Astrocyte (in vitro differentiated cells and primary cell): ENCODE measurements at regions not wholly inside any gene's neighbourhood (a gene's known extent, or its start where the extent isn't known, plus 50 kb on each side); places are given as distances from the start of the nearest gene placed in this dataset.
"Not testable (repeated sequence)": the region's sequence is repeated elsewhere in the genome, so short reads cannot be mapped to it uniquely, and the experiment has no call there.

ENCODE experiments used
- DNase-seq: peaks from one replicate; pipeline ENCODE4 v3.0.0-alpha.2; 2010; ENCODE audit warnings: low read depth
- FAIRE-seq: peaks from 2 replicates; lab custom pipeline; 2011; peaks lifted over from hg19 to GRCh38; lab: Jason Lieb, UNC
- H2AFZ ChIP-seq: 2 replicates; pipeline ENCODE4 v1.6.0; 2012; ENCODE audit warnings: low read depth, low read length, inconsistent platforms
- H3K27ac ChIP-seq: 2 replicates; pipeline ENCODE4 v1.5.1; 2011; ENCODE audit warnings: low read depth, low read length, inconsistent platforms
- H3K27me3 ChIP-seq: 2 replicates; pipeline ENCODE4 v1.6.0; 2011; ENCODE audit warnings: low read length, inconsistent platforms; ENCODE audit not compliant: insufficient read depth
- H3K36me3 ChIP-seq: 2 replicates; pipeline ENCODE4 v1.5.1; 2011; ENCODE audit warnings: low read length, inconsistent platforms; ENCODE audit not compliant: insufficient read depth
- H3K4me1 ChIP-seq: 2 replicates; pipeline ENCODE4 v1.5.1; 2011; ENCODE audit warnings: low read length, inconsistent platforms; ENCODE audit not compliant: insufficient read depth
- H3K4me2 ChIP-seq: 2 replicates; pipeline ENCODE4 v1.6.0; 2012; ENCODE audit warnings: low read length, inconsistent platforms
- H3K4me3 ChIP-seq: 2 replicates; pipeline ENCODE4 v1.5.1; 2011; ENCODE audit warnings: low read depth, mild to moderate bottlenecking, low read length, inconsistent platforms; ENCODE audit not compliant: insufficient read depth
- H3K79me2 ChIP-seq: 2 replicates; pipeline ENCODE4 v1.6.0; 2012; ENCODE audit warnings: mild to moderate bottlenecking, low read length, inconsistent platforms; ENCODE audit not compliant: insufficient read depth
- H3K9ac ChIP-seq: 2 replicates; pipeline ENCODE4 v1.6.0; 2012; ENCODE audit warnings: mild to moderate bottlenecking, low read length, inconsistent platforms
- H3K9me3 ChIP-seq: 2 replicates; pipeline ENCODE4 v1.5.1; 2012; ENCODE audit warnings: low read depth, mild to moderate bottlenecking, low read length, inconsistent platforms; ENCODE audit not compliant: insufficient read depth
- H4K20me1 ChIP-seq: 2 replicates; pipeline ENCODE4 v1.6.0; 2012; ENCODE audit warnings: low read length, inconsistent platforms; ENCODE audit not compliant: insufficient read depth
- H3K27ac Mint-ChIP-seq: one replicate; pipeline ENCODE4 v1.8.0; 2021; ENCODE audit warnings: mild to moderate bottlenecking, mixed read lengths; ENCODE audit not compliant: unreplicated experiment
- H3K27me3 Mint-ChIP-seq: one replicate; pipeline ENCODE4 v1.8.0; 2021; ENCODE audit warnings: low read depth, mixed read lengths; ENCODE audit not compliant: unreplicated experiment
- H3K36me3 Mint-ChIP-seq: one replicate; pipeline ENCODE4 v1.8.0; 2021; ENCODE audit warnings: low read depth, mixed read lengths; ENCODE audit not compliant: unreplicated experiment
- H3K4me1 Mint-ChIP-seq: one replicate; pipeline ENCODE4 v1.8.0; 2021; ENCODE audit warnings: low read depth, mixed read lengths; ENCODE audit not compliant: unreplicated experiment
- H3K4me3 Mint-ChIP-seq: one replicate; pipeline ENCODE4 v1.8.0; 2021; ENCODE audit warnings: mild to moderate bottlenecking, moderate library complexity, mixed read lengths; ENCODE audit not compliant: unreplicated experiment
- H3K9me3 Mint-ChIP-seq: one replicate; pipeline ENCODE4 v1.8.0; 2021; ENCODE audit warnings: mild to moderate bottlenecking, mixed read lengths; ENCODE audit not compliant: unreplicated experiment

GRCh38 chr21:9074772-9075171 is 1446.6 kb upstream of the TPTE start:
- not testable (repeated sequence) for H3K4me1 Mint-ChIP-seq, H3K4me1 ChIP-seq, H3K4me2 ChIP-seq, H3K36me3 ChIP-seq, H4K20me1 ChIP-seq, H3K9me3 Mint-ChIP-seq, H3K36me3 Mint-ChIP-seq, H2AFZ ChIP-seq, FAIRE-seq, H3K4me3 Mint-ChIP-seq, H3K9me3 ChIP-seq, H3K27ac Mint-ChIP-seq, H3K27ac ChIP-seq, H3K9ac ChIP-seq, H3K27me3 Mint-ChIP-seq, DNase-seq, H3K27me3 ChIP-seq, H3K4me3 ChIP-seq, H3K79me2 ChIP-seq

GRCh38 chr21:9083091-9083826 is 1438.1 kb upstream of the TPTE start:
- H3K27me3 Mint-ChIP-seq, H4K20me1 ChIP-seq, H3K79me2 ChIP-seq, H2AFZ ChIP-seq, H3K36me3 Mint-ChIP-seq, FAIRE-seq, H3K27ac Mint-ChIP-seq, DNase-seq, H3K4me2 ChIP-seq, H3K4me3 Mint-ChIP-seq, H3K9me3 Mint-ChIP-seq, H3K4me1 ChIP-seq, H3K9me3 ChIP-seq, H3K4me1 Mint-ChIP-seq, H3K27me3 ChIP-seq, H3K27ac ChIP-seq, H3K9ac ChIP-seq, H3K4me3 ChIP-seq, H3K36me3 ChIP-seq: not testable (repeated sequence)

- H3K27ac Mint-ChIP-seq, H3K27me3 ChIP-seq, DNase-seq, H3K27me3 Mint-ChIP-seq, H3K4me2 ChIP-seq, H3K4me3 ChIP-seq, H3K4me1 Mint-ChIP-seq, H3K9ac ChIP-seq, H2AFZ ChIP-seq, H3K27ac ChIP-seq, FAIRE-seq, H3K36me3 ChIP-seq, H3K4me3 Mint-ChIP-seq, H3K9me3 ChIP-seq, H3K36me3 Mint-ChIP-seq, H3K4me1 ChIP-seq, H3K9me3 Mint-ChIP-seq, H4K20me1 ChIP-seq, H3K79me2 ChIP-seq: not testable (repeated sequence)
These were observed 1435.1 kb upstream of the TPTE start for GRCh38 chr21:9086299-9086698.

- not testable (repeated sequence) for H4K20me1 ChIP-seq, H3K27me3 Mint-ChIP-seq, H3K4me3 ChIP-seq, H3K9me3 ChIP-seq, H3K27me3 ChIP-seq, H3K9me3 Mint-ChIP-seq, H3K4me1 Mint-ChIP-seq, H3K4me3 Mint-ChIP-seq, H3K4me1 ChIP-seq, H3K79me2 ChIP-seq, DNase-seq, H3K4me2 ChIP-seq, H3K27ac Mint-ChIP-seq, H2AFZ ChIP-seq, H3K27ac ChIP-seq, H3K9ac ChIP-seq, H3K36me3 Mint-ChIP-seq, FAIRE-seq, H3K36me3 ChIP-seq
These were observed 1433.6 kb upstream of the TPTE start for GRCh38 chr21:9087816-9088215.

DNA sequence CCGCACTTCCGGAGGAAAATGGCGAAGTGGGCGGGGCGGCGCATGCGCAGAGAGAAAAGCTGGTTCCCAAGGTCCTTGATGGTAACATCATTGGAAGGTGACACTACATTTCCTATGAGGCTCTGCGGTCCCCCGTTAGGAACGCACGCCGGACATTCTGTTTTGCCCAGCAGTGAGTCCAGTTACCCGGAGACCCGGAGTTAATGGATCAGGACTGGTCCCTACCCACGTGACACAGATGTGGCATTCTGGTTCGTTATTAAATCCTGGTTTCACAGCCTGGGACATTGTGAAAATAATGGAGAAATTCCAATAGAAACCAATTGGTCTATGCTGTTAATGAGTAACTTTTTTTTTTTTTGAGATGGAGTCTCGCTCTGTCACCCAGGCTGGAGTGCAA is 1391.6 kb upstream of the TPTE start:
- not testable (repeated sequence) for H3K9ac ChIP-seq, H3K36me3 Mint-ChIP-seq, H3K4me3 Mint-ChIP-seq, H3K79me2 ChIP-seq, H3K9me3 Mint-ChIP-seq, H3K9me3 ChIP-seq, H3K36me3 ChIP-seq, H2AFZ ChIP-seq, H3K27ac Mint-ChIP-seq, H3K4me2 ChIP-seq, H3K4me1 Mint-ChIP-seq, DNase-seq, H3K27ac ChIP-seq, H3K27me3 ChIP-seq, FAIRE-seq, H3K4me1 ChIP-seq, H4K20me1 ChIP-seq, H3K27me3 Mint-ChIP-seq, H3K4me3 ChIP-seq

GRCh38 chr21:9130817-9131216 is 1390.6 kb upstream of the TPTE start:
- H3K36me3 ChIP-seq, H3K4me2 ChIP-seq, H3K9me3 Mint-ChIP-seq, DNase-seq, H3K4me3 Mint-ChIP-seq, H3K27me3 ChIP-seq, H3K9ac ChIP-seq, H3K79me2 ChIP-seq, H3K27ac ChIP-seq, FAIRE-seq, H2AFZ ChIP-seq, H3K4me3 ChIP-seq, H3K9me3 ChIP-seq, H3K4me1 Mint-ChIP-seq, H4K20me1 ChIP-seq, H3K27ac Mint-ChIP-seq, H3K27me3 Mint-ChIP-seq, H3K4me1 ChIP-seq, H3K36me3 Mint-ChIP-seq: not testable (repeated sequence)
